DMS153 treated with DMSO at 0.1 percent for 48 hours (cell line): ENCODE measurements at regions not wholly inside any gene's neighbourhood (a gene's known extent, or its start where the extent isn't known, plus 50 kb on each side); places are given as distances from the start of the nearest gene placed in this dataset.
"Not testable (repeated sequence)": the region's sequence is repeated elsewhere in the genome, so short reads cannot be mapped to it uniquely, and the experiment has no call there.

Experiments used
- DNase-seq: peaks from one replicate; lab custom pipeline; 2025; ENCODE audit not compliant: unreplicated experiment; lab: John Stamatoyannopoulos, UW

GRCh38 chr12:75766263-75767160 is 255.1 kb upstream of the KRR1 start:
- DNase-seq = no peak

DNA sequence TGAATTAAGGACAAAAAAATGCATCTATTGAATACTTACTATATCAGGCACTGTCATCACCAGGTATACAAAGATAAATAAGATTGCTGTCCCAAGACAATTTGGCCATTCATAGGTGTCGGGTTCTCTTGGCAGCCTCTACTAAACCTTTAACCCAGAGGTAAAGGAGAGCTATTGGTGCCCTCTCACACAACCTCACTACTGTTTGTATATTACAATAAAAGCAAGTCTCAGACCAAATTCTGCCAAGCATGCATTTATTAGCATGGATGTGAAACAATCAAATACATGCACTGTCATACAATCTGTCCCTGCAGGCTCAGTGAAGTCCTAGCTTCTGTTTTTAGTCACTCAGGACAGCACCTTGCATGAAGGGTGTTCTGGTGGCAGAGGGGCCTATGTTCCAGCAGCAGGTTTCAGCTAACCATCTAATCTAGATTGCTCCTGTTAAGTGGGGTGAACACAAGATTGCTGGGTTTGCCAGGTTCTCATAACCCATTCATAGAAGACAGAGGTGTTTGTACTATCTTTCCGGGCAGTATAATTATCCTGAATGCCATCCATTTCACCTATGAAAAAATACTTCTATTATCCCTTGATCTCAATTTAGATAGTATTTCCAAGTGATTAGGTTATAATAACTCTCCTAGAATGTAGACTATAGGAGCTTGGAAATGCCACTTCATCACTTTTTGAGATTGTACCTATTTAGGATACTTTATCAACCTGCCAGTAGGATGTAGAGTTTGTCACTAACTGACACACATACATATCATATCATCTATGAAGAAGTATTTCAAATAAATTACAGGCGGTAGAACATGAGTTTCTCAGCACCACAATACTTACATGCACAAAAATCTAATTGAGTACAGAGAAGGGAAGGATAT is 254.0 kb upstream of the KRR1 start:
- DNase-seq = no peak

DNA sequence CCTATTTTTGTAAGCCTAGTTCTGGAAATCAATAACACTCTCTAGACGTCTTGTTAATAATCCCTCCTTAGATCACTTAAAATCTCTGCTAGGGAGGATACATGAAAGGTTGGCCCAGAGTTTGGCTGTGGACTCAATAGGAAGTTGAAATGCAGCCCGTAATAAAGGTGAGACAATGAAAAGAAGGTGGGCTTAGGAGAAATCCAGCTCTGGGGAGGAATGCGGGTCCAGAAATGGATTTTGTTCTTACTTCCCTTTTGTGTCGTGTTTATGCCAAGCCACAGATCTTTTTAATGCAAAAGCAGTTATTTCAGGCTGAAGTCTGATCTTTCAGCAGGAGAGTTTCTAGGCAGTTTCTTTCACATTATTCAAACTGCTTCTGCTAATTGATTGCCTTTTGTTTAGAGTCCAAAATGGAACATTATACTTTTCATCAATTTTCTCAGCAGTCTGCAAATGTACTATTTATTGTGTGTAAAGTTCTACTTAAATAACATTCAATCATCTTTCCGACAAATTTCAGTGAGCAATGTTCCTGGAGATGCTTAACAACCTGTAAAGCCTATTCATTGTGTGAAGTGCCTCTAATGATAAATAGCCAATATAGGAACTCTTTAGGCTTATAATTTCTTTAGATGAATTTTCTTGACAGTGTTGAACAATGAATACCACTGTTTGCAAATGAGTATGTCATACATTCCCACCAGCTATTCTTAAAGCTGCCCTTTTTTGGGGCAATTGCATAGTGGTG is 252.9 kb upstream of the KRR1 start:
- DNase-seq = no peak

GRCh38 chr12:75760573-75761294 is 249.3 kb upstream of the KRR1 start:
- DNase-seq = no peak

GRCh38 chr12:75759842-75760572 is 248.6 kb upstream of the KRR1 start:
- DNase-seq = no peak

GRCh38 chr12:75759196-75759595 is 247.8 kb upstream of the KRR1 start:
- DNase-seq = no peak

GRCh38 chr12:75756771-75757170 is 245.4 kb upstream of the KRR1 start:
- no peak for DNase-seq

DNA sequence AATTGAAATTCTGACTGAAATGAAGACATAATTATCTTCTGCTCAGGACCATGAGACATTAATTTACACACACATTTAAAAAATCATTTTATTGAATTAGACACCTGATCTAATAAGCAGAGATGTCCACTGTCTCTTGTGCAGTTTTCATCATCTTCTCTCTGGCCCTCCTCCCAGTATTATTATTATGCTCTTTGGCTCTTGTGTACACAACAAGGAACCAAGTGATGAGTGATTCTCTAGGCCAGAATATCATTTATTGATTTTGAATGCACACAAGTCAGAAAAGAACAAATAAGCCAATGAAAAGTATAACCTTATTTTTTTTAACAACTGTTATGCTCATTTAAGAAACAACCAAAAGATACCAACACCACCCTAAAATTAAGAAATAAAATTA is 244.7 kb upstream of the KRR1 start:
- no peak for DNase-seq

- no peak for DNase-seq
Measured at GRCh38 chr12:75754698-75755097, 243.3 kb upstream of the KRR1 start.

DNA sequence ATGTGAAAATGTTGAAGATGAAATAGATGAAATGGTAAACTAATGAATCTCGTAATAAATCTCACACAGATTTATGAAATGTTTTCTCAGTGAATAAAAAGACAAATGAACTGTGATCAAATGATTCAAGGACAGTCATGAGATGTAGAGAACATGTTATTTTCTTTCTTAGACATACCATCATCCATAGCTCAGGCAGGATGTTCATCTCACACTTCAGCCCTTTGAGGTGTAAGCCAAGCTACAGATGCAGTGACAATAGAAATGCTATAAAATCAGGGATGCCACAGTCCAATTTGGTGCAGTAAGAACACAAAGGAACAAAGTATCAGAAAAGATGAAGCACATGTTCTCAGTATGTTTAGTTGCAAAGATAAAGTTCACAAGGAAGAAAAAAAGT is 242.7 kb upstream of the KRR1 start:
- no peak for DNase-seq

DNA sequence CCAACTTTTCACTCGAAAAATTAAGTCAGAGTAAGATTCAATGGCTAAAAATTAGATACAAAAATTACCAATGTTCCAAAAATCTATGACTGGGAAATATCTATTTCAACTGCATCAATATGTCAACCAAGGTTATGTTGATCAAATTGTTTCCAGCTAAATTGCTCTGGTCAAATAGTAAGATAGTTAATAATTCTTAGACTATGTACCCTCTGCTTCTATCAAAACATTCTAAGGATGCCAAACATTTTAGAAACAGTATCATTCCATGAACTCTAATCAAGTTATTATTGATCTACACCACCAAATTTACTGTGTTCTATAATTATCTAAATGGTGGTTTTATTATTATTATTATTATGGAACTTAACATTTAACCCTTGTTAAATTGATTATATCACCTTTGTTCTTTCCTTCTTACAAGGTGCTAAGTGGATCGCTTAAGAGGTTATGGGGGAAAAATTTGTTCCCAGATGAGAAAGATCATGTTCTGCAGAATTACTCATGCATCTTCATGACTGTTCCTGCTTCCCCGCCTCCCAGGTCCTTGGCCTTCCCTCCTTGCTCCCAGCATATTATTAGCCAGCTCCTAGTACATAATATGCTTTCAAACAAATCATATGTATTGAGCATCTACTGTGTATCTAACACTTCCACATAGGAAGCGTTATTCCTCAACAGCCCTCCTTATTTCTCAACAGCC is 240.5 kb upstream of the KRR1 start:
- DNase-seq = no peak

DNA sequence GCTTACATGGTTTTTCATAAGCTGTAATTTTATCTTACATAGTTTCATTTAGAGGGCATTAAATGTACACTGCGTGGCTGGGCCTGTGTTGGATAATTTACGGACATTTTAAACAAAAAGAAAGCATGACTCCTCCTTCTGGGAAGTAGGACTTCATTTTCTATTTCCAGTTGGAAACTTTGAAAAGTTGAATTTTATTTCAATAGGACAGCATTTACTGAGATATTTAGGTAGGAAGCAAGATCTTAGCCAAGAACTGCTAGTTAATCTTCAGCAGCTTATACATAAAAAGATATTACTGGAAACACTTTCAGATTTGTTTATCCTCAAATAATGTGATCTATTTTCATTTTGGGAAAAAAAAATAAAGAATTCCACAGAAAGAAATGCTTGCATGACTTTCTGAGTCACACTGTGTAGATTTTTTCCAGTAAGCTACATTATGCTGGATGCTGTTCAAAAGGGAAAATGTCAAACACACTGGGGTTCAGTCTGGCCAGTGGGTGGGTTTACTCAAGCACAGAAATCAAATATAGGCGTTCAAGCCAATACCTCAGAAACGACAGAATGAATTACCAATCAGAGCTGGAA is 239.4 kb upstream of the KRR1 start:
- DNase-seq = no peak

DNA sequence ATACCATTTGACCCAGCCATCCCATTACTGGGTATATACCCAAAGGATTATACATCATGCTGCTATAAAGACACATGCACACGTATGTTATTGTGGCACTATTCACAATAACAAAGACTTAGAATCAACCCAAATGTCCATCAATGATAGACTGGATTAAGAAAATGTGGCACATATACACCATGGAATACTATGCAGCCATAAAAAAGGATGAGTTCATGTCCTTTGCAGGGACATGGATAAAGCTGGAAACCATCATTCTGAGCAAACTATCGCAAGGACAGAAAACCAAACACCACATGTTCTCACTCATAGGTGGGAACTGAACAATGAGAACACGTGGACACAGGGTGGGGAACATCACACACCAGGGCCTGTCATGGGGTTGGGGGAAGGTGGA is 237.6 kb upstream of the KRR1 start:
- not testable (repeated sequence) for DNase-seq

GRCh38 chr12:75748136-75748535 is 236.7 kb upstream of the KRR1 start:
- DNase-seq = no peak

DNA sequence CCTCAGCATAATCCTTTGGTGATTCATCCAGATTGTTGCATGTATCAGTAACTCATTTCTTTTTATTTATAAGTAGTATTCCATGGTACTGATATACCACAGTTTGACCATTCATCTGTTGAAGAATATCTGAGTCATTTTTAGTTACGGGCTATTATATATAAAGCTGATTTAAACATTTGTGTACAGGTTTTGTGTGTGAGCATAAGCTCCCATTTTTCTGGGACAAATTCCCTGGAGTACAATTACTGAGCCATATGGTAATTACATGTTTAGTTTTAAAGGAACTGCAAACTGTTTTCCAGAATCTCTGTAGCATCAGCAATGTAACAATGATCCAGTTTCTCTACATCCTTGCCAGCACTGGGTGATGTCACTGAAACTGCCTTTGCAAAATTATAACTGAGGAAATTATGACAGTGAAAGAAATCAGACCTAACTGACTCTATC is 236.2 kb upstream of the KRR1 start:
- DNase-seq = no peak

- DNase-seq = no peak
Measured at GRCh38 chr12:75746621-75747020, 235.2 kb upstream of the KRR1 start.

GRCh38 chr12:75744607-75745256 is 233.3 kb upstream of the KRR1 start:
- no peak for DNase-seq

- no peak for DNase-seq
Measured at GRCh38 chr12:75742961-75743360, 231.6 kb upstream of the KRR1 start.
